ENCODE measurements at regions not wholly inside any gene's neighbourhood (a gene's known extent, or its start where the extent isn't known, plus 50 kb on each side); places are given as distances from the start of the nearest gene placed in this dataset.
"Not testable (repeated sequence)": the region's sequence is repeated elsewhere in the genome, so short reads cannot be mapped to it uniquely, and the experiment has no call there.

GRCh38 chr11:88061111-88061510 is 114.1 kb downstream of the RAB38 start:
- no peak overlapping the region for H3K27ac Mint-ChIP-seq
- H3K4me3 Mint-ChIP-seq: no peak overlapping the region
- no peaks in the 10 kb centered on the region for H3K9me3 Mint-ChIP-seq
- no peaks in the 10 kb centered on the region for H3K36me3 Mint-ChIP-seq
- ATAC-seq: no peak
- no peaks in the 10 kb centered on the region for H3K4me1 Mint-ChIP-seq
- DNase-seq (ENCODE audit: low spot score in 2 of 2): no peak

GRCh38 chr11:88059326-88059725 is 115.9 kb downstream of the RAB38 start:
- DNase-seq (ENCODE audit: low spot score in 2 of 2) (no peak), ATAC-seq (no peak)
- Mint-ChIP-seq H3K27ac (no peak overlapping the region), H3K4me3 (no peak overlapping the region), H3K9me3 (no peaks in the 10 kb centered on the region), H3K4me1 (no peaks in the 10 kb centered on the region), H3K36me3 (no peaks in the 10 kb centered on the region)

DNA sequence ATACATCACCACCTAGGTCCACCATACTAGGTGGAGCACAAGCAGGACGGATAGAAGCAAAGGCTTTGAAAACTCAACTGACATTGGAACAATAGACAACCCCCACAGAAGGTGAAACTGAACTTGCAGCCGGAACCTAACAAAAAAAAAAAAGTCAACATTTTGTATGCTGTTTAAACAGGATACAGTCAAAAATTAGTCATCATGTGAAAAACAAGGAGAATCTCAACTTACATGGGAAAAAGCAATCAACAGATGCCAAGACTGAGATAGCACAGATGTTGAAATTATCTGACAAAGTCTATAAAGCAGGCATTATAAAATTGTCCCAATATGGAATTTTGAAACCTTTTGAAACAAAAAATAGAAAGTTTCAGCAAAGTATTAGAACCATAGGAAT is 123.8 kb downstream of the RAB38 start:
- Mint-ChIP-seq H3K4me3 (no peak overlapping the region), H3K27ac (no peak overlapping the region), H3K4me1 (no peaks in the 10 kb centered on the region), H3K9me3 (no peaks in the 10 kb centered on the region), H3K36me3 (no peaks in the 10 kb centered on the region)
- DNase-seq (ENCODE audit: low spot score in 2 of 2): no peak
- ATAC-seq: no peak

- Mint-ChIP-seq H3K27ac (no peak overlapping the region), H3K36me3 (no peaks in the 10 kb centered on the region), H3K4me3 (no peak overlapping the region), H3K9me3 (no peaks in the 10 kb centered on the region), H3K4me1 (no peaks in the 10 kb centered on the region)
- ATAC-seq: no peak
- no peak for DNase-seq (ENCODE audit: low spot score in 2 of 2)
Observed at GRCh38 chr11:88050247-88050646, 125.0 kb downstream of the RAB38 start.

DNA sequence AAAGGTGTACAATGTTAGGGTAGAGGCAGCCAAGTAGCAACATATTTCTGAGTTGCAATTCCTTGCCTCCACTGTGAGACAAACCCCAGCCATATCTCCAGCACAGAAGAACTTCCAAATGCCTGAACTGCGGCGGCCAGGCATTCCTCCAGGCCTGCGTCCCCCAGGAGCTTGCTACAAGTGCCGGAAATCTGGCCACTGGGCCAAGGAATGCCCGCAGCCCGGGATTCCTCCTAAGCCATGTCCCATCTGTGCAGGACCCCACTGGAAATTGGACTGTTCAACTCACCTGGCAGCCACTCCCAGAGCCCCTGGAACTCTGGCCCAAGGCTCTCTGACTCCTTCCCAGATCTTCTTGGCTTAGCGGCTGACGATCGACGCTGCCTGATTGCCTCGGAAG is 130.0 kb downstream of the RAB38 start:
- not testable (repeated sequence) for H3K36me3 Mint-ChIP-seq; H3K4me3 Mint-ChIP-seq; H3K9me3 Mint-ChIP-seq; ATAC-seq; H3K4me1 Mint-ChIP-seq; DNase-seq (ENCODE audit: low spot score in 2 of 2); H3K27ac Mint-ChIP-seq

- not testable (repeated sequence) for H3K27ac Mint-ChIP-seq, H3K36me3 Mint-ChIP-seq, ATAC-seq
Observed at GRCh38 chr11:88044658-88045057, 130.6 kb downstream of the RAB38 start.

DNA sequence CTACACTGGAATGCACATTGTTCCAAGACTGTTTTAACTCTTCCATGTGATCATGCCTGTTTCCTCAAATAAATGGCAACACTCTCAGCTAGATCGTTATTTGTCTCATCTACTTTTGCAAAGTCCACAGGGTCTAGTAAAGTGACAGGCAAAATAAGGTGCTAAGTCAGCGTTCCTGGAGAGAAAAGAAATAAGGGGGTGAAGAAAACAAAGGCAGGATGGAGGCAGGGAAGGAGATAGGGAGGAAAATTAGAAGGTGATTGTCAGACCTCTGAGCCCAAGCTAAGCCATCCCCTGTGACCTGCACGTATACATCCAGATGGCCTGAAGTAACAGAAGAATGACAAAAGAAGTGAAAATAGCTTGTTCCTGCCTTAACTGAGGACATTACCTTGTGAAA is 132.1 kb downstream of the RAB38 start:
- H3K9me3 Mint-ChIP-seq: no peaks in the 10 kb centered on the region
- no peak overlapping the region for H3K27ac Mint-ChIP-seq
- H3K4me1 Mint-ChIP-seq: no peaks in the 10 kb centered on the region
- H3K36me3 Mint-ChIP-seq: no peaks in the 10 kb centered on the region
- ATAC-seq: no peak
- no peak for DNase-seq (ENCODE audit: low spot score in 2 of 2)
- H3K4me3 Mint-ChIP-seq: no peak overlapping the region

More at GRCh38 chr11:88044658-88045057, 130.6 kb downstream of the RAB38 start:
- DNase-seq (ENCODE audit: low spot score in 2 of 2); H3K9me3 Mint-ChIP-seq; H3K4me3 Mint-ChIP-seq; H3K4me1 Mint-ChIP-seq: not testable (repeated sequence)

- Mint-ChIP-seq H3K27ac (no peak overlapping the region), H3K4me3 (no peak overlapping the region), H3K4me1 (no peaks in the 10 kb centered on the region), H3K9me3 (no peaks in the 10 kb centered on the region), H3K36me3 (no peaks in the 10 kb centered on the region)
- peak; percentile 13 for ATAC-seq
- DNase-seq (ENCODE audit: low spot score in 2 of 2): no peak
Observed at GRCh38 chr11:88042647-88043046, 132.6 kb downstream of the RAB38 start.

GRCh38 chr11:88042238-88042637 is 133.0 kb downstream of the RAB38 start:
- peak; percentile 16 for ATAC-seq
- Mint-ChIP-seq H3K27ac (no peak overlapping the region), H3K36me3 (no peaks in the 10 kb centered on the region), H3K9me3 (no peaks in the 10 kb centered on the region), H3K4me1 (no peaks in the 10 kb centered on the region), H3K4me3 (no peak overlapping the region)
- no peak for DNase-seq (ENCODE audit: low spot score in 2 of 2)

- H3K9me3 Mint-ChIP-seq: no peaks in the 10 kb centered on the region
- H3K4me3 Mint-ChIP-seq: no peak overlapping the region
- H3K36me3 Mint-ChIP-seq: no peaks in the 10 kb centered on the region
- no peak for ATAC-seq
- no peak for DNase-seq (ENCODE audit: low spot score in 2 of 2)
- no peak overlapping the region for H3K27ac Mint-ChIP-seq
- no peaks in the 10 kb centered on the region for H3K4me1 Mint-ChIP-seq
Observed at GRCh38 chr11:88041679-88042078, 133.6 kb downstream of the RAB38 start.

- Mint-ChIP-seq H3K36me3 (no peaks in the 10 kb centered on the region), H3K4me3 (no peak overlapping the region), H3K27ac (no peak overlapping the region)
Observed at GRCh38 chr11:88040148-88040496, 135.1 kb downstream of the RAB38 start.

GRCh38 chr11:88039476-88040147 is 135.6 kb downstream of the RAB38 start:
- ATAC-seq (no peak), DNase-seq (ENCODE audit: low spot score in 2 of 2) (no peak)
- Mint-ChIP-seq H3K4me3 (no peak overlapping the region), H3K9me3 (no peaks in the 10 kb centered on the region), H3K27ac (no peak overlapping the region), H3K36me3 (no peaks in the 10 kb centered on the region), H3K4me1 (no peaks in the 10 kb centered on the region)

More at GRCh38 chr11:88040148-88040496, 135.1 kb downstream of the RAB38 start:
- H3K4me1 Mint-ChIP-seq: no peaks in the 10 kb centered on the region
- ATAC-seq: peak; percentile 37
- H3K9me3 Mint-ChIP-seq: no peaks in the 10 kb centered on the region
- DNase-seq (ENCODE audit: low spot score in 2 of 2): no peak

- no peaks in the 10 kb centered on the region for H3K4me1 Mint-ChIP-seq
- DNase-seq (ENCODE audit: low spot score in 2 of 2) (no peak), ATAC-seq (no peak)
- H3K9me3 Mint-ChIP-seq: no peaks in the 10 kb centered on the region
- H3K36me3 Mint-ChIP-seq: no peaks in the 10 kb centered on the region
- no peak overlapping the region for H3K27ac Mint-ChIP-seq
- H3K4me3 Mint-ChIP-seq: no peak overlapping the region
Observed at GRCh38 chr11:88038063-88038462, 137.2 kb downstream of the RAB38 start.

GRCh38 chr11:88036701-88037100 is 138.5 kb downstream of the RAB38 start:
- Mint-ChIP-seq H3K4me1 (no peaks in the 10 kb centered on the region), H3K27ac (no peak overlapping the region), H3K36me3 (no peaks in the 10 kb centered on the region), H3K9me3 (no peaks in the 10 kb centered on the region), H3K4me3 (no peak overlapping the region)
- DNase-seq (ENCODE audit: low spot score in 2 of 2) (no peak), ATAC-seq (no peak)

DNA sequence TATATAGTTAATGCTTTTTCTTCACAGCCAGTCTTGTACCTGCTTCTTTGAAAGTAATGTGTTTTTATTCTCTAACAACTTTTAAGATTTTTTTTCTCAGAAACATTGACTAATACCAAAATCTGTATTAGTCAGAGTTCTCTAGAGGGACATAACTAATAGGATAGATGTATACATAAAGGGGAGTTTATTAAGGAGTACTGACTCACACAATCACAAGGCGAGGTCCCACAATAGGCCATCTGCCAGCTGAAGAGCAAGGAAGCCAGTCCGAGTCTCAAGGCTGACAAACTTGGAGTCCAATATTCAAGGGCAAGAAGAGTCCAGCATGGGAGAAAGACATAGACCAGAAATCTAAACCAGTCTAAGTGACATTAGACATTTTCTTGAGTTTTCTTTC is 140.0 kb downstream of the RAB38 start:
- no peak overlapping the region for H3K27ac Mint-ChIP-seq
- no peak for ATAC-seq
- H3K9me3 Mint-ChIP-seq: no peaks in the 10 kb centered on the region
- no peak overlapping the region for H3K4me3 Mint-ChIP-seq
- H3K4me1 Mint-ChIP-seq: no peaks in the 10 kb centered on the region
- no peaks in the 10 kb centered on the region for H3K36me3 Mint-ChIP-seq
- no peak for DNase-seq (ENCODE audit: low spot score in 2 of 2)

DNA sequence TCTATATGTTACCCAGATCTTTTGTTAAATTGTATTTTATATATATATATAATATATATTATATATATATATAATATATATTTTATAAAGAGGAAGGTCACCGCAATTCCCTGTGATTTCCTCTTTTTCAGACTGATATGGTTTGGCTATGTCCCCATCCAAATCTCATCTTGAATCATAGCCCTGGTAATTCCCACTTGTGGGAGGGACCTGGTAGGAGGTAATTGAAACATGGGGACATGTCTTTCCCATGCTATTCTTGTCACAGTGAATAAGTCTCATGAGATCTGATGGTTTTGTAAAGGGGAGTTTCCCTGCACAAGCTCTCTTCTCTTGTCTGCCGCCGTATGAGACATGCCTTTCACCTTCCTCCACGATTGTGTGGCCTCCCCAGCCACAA is 157.6 kb downstream of the RAB38 start:
- Mint-ChIP-seq H3K9me3 (no peaks in the 10 kb centered on the region), H3K4me3 (no peak overlapping the region), H3K4me1 (no peaks in the 10 kb centered on the region), H3K27ac (no peak overlapping the region), H3K36me3 (no peaks in the 10 kb centered on the region)
- no peak for ATAC-seq
- DNase-seq (ENCODE audit: low spot score in 2 of 2): no peak

Data from stimulated activated effector memory CD8-positive, alpha-beta T cell treated with anti-CD3 and anti-CD28 coated beads, Interleukin-12 subunit alpha, Interleukin-12 subunit beta, amount 100 ng/mL, for 72 hours (primary cell).